ENCODE measurements at regions not wholly inside any gene's neighbourhood (a gene's known extent, or its start where the extent isn't known, plus 50 kb on each side); places are given as distances from the start of the nearest gene placed in this dataset.

DNA sequence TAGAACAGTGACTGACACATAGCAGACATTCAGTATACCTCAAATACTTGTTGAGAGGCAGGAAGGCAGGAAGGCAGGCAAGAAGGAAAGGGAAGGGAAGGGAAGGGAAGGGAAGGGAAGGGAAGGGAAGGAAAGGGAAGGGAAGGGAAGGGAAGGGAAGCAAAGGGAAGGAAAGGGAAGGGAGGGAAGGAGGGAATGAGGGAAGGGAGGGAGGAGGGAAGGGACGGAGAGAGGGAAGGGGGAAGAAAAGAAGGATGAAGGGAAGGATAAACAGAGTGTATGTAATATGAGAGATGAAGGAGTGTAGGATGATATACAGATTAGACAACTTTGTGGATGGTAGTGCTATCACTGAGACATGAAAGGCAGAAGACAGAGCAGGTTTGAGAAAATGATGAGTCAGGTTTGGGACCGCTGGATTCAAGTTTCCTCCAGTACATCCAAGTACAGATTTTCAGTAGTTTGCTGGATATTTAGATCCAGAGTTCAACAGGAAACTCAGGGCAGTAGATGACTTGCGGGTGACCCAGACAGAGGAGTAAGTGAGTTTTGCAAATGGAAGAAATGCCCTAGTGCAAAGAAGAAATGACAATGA is 85.9 kb downstream of the MAFB start:
- no peaks in the 10 kb centered on the region for H3K4me1 ChIP-seq (ENCODE audit: insufficient read depth, low read length, severe bottlenecking)
- H3K4me2 ChIP-seq (ENCODE audit: low read length) = no peak overlapping the region
- TF ChIP-seq, protein P1, sequence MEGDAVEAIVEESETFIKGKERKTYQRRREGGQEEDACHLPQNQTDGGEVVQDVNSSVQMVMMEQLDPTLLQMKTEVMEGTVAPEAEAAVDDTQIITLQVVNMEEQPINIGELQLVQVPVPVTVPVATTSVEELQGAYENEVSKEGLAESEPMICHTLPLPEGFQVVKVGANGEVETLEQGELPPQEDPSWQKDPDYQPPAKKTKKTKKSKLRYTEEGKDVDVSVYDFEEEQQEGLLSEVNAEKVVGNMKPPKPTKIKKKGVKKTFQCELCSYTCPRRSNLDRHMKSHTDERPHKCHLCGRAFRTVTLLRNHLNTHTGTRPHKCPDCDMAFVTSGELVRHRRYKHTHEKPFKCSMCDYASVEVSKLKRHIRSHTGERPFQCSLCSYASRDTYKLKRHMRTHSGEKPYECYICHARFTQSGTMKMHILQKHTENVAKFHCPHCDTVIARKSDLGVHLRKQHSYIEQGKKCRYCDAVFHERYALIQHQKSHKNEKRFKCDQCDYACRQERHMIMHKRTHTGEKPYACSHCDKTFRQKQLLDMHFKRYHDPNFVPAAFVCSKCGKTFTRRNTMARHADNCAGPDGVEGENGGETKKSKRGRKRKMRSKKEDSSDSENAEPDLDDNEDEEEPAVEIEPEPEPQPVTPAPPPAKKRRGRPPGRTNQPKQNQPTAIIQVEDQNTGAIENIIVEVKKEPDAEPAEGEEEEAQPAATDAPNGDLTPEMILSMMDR (IDR thresholded peaks at IDR 0.05; ENCODE audit: low read length) = no peak
- TF ChIP-seq EZH2 (IDR thresholded peaks at IDR 0.05; ENCODE audit: borderline replicate concordance, low read length) = no peak

DNA sequence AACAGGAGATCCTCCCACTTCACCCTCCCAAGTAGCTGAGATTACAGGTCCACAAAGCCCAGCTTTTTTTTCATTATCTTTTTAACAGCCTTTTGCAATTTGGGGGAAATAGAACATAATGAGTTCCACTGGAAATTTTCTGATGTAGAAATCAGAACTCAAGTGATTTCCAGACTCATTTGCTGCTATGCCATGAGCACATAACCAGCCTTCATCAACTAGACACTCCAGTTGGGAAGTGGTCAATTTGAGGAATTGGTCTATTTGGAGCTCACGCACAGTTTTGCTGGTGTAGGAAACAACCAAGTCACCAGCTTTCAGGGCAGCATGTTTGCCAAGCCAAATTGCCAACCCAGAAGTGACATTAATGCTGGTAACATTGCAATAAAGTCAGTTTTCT is 86.7 kb downstream of the MAFB start:
- Histone ChIP-seq H3K4me3 (ENCODE audit: low read depth, low read length, poor library complexity, severe bottlenecking) (no peak overlapping the region), H2AFZ (ENCODE audit: low read length) (no peak overlapping the region), H3K9ac (ENCODE audit: low read length) (no peak overlapping the region), H3K27ac (ENCODE audit: low read depth, low read length, poor library complexity, severe bottlenecking) (no peak overlapping the region), H3K36me3 (ENCODE audit: insufficient read depth, low read length) (no peaks in the 10 kb centered on the region), H4K20me1 (ENCODE audit: insufficient read depth, low read length) (no peaks in the 10 kb centered on the region), H3K27me3 (ENCODE audit: insufficient read depth, low read length) (no peaks in the 10 kb centered on the region), H3K79me2 (ENCODE audit: insufficient read depth, low read length) (no peaks in the 10 kb centered on the region), H3K4me2 (ENCODE audit: low read length) (no peak overlapping the region), H3K4me1 (ENCODE audit: insufficient read depth, low read length, severe bottlenecking) (no peaks in the 10 kb centered on the region), H3K9me3 (ENCODE audit: low read length) (no peaks in the 10 kb centered on the region; the same call in 1 of the 2 replicates), H3K9me2 (ENCODE audit: low read depth, low read length) (no peaks in the 10 kb centered on the region), H3F3A (ENCODE audit: insufficient read depth, low read length) (no peaks in the 10 kb centered on the region)
- no peak for TF ChIP-seq EZH2 (IDR thresholded peaks at IDR 0.05; ENCODE audit: borderline replicate concordance, low read length)
- TF ChIP-seq, protein P1 (IDR thresholded peaks at IDR 0.05; ENCODE audit: low read length) = no peak

More for the DNA sequence above, 85.9 kb downstream of the MAFB start:
- H3K27me3 ChIP-seq (ENCODE audit: insufficient read depth, low read length) = no peaks in the 10 kb centered on the region
- H3F3A ChIP-seq (ENCODE audit: insufficient read depth, low read length) = no peaks in the 10 kb centered on the region
- H2AFZ ChIP-seq (ENCODE audit: low read length) = no peak overlapping the region
- no peak overlapping the region for H3K9ac ChIP-seq (ENCODE audit: low read length)
- H4K20me1 ChIP-seq (ENCODE audit: insufficient read depth, low read length) = no peaks in the 10 kb centered on the region
- H3K27ac ChIP-seq (ENCODE audit: low read depth, low read length, poor library complexity, severe bottlenecking) = no peak overlapping the region
- no peaks in the 10 kb centered on the region for H3K79me2 ChIP-seq (ENCODE audit: insufficient read depth, low read length)
- H3K36me3 ChIP-seq (ENCODE audit: insufficient read depth, low read length) = no peaks in the 10 kb centered on the region
- no peaks in the 10 kb centered on the region; the same call in 1 of the 2 replicates for H3K9me3 ChIP-seq (ENCODE audit: low read length)
- no peak overlapping the region for H3K4me3 ChIP-seq (ENCODE audit: low read depth, low read length, poor library complexity, severe bottlenecking)
- H3K9me2 ChIP-seq (ENCODE audit: low read depth, low read length) = no peaks in the 10 kb centered on the region

DNA sequence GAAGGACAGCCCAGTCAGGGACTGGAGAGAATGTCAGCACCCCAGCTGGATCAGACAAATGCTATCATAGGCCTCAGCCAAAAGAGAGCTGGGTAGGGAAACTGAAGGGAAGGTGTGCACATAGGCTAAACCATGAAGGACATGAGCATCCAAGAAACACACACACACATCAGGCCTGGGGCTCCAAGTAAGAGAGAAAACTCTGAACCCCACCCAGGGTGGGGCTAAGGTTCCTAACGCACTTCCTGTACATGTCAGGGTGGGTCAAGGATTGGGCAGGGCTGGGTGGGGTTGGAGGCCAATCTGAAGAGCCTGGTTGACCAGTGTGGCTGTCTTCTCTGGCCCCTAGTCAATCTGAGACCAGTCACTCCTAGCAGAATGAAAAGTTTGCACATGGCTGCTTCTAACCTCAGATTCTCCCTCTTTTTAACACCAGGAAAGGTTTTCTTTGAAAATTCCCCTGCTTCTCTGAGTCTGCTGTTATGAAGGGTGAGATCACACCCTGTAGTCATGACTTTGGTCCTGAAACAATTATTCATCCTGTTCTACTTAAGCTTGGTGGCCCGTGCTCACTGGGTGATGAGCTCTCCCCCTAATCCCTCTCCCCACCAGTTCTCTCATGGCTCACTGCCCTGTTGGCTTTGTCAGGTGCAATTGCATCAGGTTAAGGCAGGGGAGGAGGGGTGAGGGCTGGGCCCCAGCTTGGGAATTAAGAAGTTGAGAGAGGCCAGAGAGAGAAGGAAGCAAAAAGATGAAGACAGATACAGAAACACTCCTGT is 88.4 kb downstream of the MAFB start:
- Histone ChIP-seq H3K4me2 (ENCODE audit: low read length) (no peak overlapping the region), H3K36me3 (ENCODE audit: insufficient read depth, low read length) (no peaks in the 10 kb centered on the region), H3F3A (ENCODE audit: insufficient read depth, low read length) (no peaks in the 10 kb centered on the region), H3K9me2 (ENCODE audit: low read depth, low read length) (no peaks in the 10 kb centered on the region), H3K9me3 (ENCODE audit: low read length) (no peaks in the 10 kb centered on the region; the same call in 1 of the 2 replicates), H3K79me2 (ENCODE audit: insufficient read depth, low read length) (no peaks in the 10 kb centered on the region), H3K27ac (ENCODE audit: low read depth, low read length, poor library complexity, severe bottlenecking) (no peak overlapping the region), H3K4me3 (ENCODE audit: low read depth, low read length, poor library complexity, severe bottlenecking) (no peak overlapping the region), H3K27me3 (ENCODE audit: insufficient read depth, low read length) (no peaks in the 10 kb centered on the region), H2AFZ (ENCODE audit: low read length) (no peak overlapping the region), H3K4me1 (ENCODE audit: insufficient read depth, low read length, severe bottlenecking) (no peaks in the 10 kb centered on the region), H3K9ac (ENCODE audit: low read length) (no peak overlapping the region), H4K20me1 (ENCODE audit: insufficient read depth, low read length) (no peaks in the 10 kb centered on the region)
- TF ChIP-seq EZH2 (IDR thresholded peaks at IDR 0.05; ENCODE audit: borderline replicate concordance, low read length) = no peak
- TF ChIP-seq, protein P1 (IDR thresholded peaks at IDR 0.05; ENCODE audit: low read length) = no peak
